ENCODE measurements at regions not wholly inside any gene's neighbourhood (a gene's known extent, or its start where the extent isn't known, plus 50 kb on each side); places are given as distances from the start of the nearest gene placed in this dataset.

DNA sequence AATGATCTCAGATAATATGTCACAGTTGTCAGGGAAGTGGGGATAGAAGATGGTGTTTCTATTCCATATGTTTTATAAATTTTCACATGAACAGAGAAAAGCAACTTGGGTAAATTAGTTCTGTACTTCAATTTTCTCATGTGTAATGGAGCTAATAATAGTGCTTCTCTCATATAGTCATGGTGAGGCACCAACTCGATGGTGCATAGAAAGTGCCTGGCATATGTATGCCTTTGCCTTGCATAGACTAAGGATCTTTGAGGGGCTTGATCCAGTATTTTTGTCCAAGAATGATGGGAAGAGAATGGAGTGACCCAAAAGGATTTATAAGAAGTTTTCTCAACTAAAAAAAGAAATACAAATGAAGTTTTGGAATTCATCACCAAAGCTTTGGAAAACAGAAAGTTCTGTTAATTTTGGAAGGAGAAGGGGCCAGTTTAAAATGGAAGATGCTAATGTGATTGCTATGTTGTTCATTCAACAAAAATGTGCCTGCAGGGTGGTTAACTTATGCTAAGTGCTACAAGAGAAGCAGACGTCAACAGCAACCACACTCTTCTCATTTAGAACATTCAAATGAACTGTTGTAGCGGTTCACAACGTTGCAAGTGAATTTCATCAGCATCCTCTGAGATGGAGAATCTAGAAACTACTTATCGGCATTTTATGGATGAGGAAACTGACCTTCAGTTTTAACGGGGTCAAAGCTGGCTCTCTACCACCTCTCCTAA lies 86.1 kb downstream of the RTP4 start:
- POLR2A ChIA-PET: no interaction called here
- no TSS peak for BruUV-seq (replicated peaks)

More for the DNA sequence above, 86.1 kb downstream of the RTP4 start:
- intact Hi-C loops (cut with micrococcal nuclease): no loop called here
- H3K27ac ChIP-seq (ENCODE audit: insufficient read depth, low read depth, low read length): no peak overlapping the region
- TF ChIP-seq, protein P1, sequence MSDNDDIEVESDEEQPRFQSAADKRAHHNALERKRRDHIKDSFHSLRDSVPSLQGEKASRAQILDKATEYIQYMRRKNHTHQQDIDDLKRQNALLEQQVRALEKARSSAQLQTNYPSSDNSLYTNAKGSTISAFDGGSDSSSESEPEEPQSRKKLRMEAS (IDR thresholded peaks at IDR 0.05; ENCODE audit: insufficient read depth, insufficient read length): no peak
- TF ChIP-seq CTCF (IDR thresholded peaks at IDR 0.05; ENCODE audit: extremely low read depth in 1 of 2, insufficient read depth in 1 of 2, low read depth in 1 of 2, low read length in 2 of 2) (no peak), JUN (IDR thresholded peaks at IDR 0.05; ENCODE audit: borderline replicate concordance, insufficient read depth, insufficient read length, low read depth) (no peak), POLR2AphosphoS5 (IDR thresholded peaks at IDR 0.05; ENCODE audit: insufficient read depth, low read depth, low read length) (no peak), MYC (IDR thresholded peaks at IDR 0.05; ENCODE audit: low read depth, low read length) (no peak), EZH2 (IDR thresholded peaks at IDR 0.05; ENCODE audit: borderline replicate concordance, low read depth, low read length, severe bottlenecking) (no peak), GATA2 (IDR thresholded peaks at IDR 0.05; ENCODE audit: insufficient read depth, insufficient read length, low read depth, low read length) (no peak), FOS (IDR thresholded peaks at IDR 0.05; ENCODE audit: borderline replicate concordance, insufficient read depth, low read length) (no peak), POLR2A (IDR thresholded peaks at IDR 0.05; ENCODE audit: low read depth, low read length) (no peak)
- dilution Hi-C loops (cut with MboI; ENCODE audit: extremely low pct_ligation_motif_present, low sequenced_read_pairs): no loop called here
- no peaks in the 10 kb centered on the region for H4K20me1 ChIP-seq (replicated peaks; ENCODE audit: control insufficient read depth, extremely low read depth, insufficient read depth, low read length)
- FAIRE-seq (no peak), DNase-seq (ENCODE audit: low read depth, low spot score) (no peak)
- no peaks in the 10 kb centered on the region for H3K9me3 ChIP-seq (replicated peaks; ENCODE audit: control insufficient read depth, insufficient read depth, low read length)
- H3K79me2 ChIP-seq (ENCODE audit: control insufficient read depth, insufficient read depth, low read length): no peaks in the 10 kb centered on the region
- no peaks in the 10 kb centered on the region for H3K9me1 ChIP-seq (replicated peaks; ENCODE audit: control insufficient read depth, extremely low read depth, insufficient read depth, low read length)
- no peak overlapping the region for H2AFZ ChIP-seq (ENCODE audit: low read depth, low read length)
- CTCF ChIA-PET: no interaction called here
- H3K4me2 ChIP-seq (ENCODE audit: insufficient read depth, low read length): no peak overlapping the region
- no peaks in the 10 kb centered on the region for H3K27me3 ChIP-seq (ENCODE audit: control insufficient read depth in 2 of 2, insufficient read depth in 2 of 2, low read length in 2 of 2)
- no peak overlapping the region for H3K4me3 ChIP-seq (replicated peaks in 1 of 3; ENCODE audit: insufficient read depth in 1 of 3, low read depth in 1 of 3, low read length in 3 of 3)
- no peaks in the 10 kb centered on the region for H3K4me1 ChIP-seq (ENCODE audit: control insufficient read depth, extremely low read depth, insufficient read depth, low read length)
- no peak overlapping the region for H3K9ac ChIP-seq (replicated peaks; ENCODE audit: extremely low read depth, insufficient read depth, low read length)
- no peaks in the 10 kb centered on the region for H3K36me3 ChIP-seq (ENCODE audit: control insufficient read depth in 2 of 2, extremely low read depth in 1 of 2, insufficient read depth in 2 of 2, low read length in 2 of 2)
